GM04504 (cell line): ENCODE measurements at regions not wholly inside any gene's neighbourhood (a gene's known extent, or its start where the extent isn't known, plus 50 kb on each side); places are given as distances from the start of the nearest gene placed in this dataset.

Experiments
- DNase-seq: peaks from one replicate; pipeline ENCODE4 v3.0.0-alpha.2; 2012; ENCODE audit warnings: low read depth

DNA sequence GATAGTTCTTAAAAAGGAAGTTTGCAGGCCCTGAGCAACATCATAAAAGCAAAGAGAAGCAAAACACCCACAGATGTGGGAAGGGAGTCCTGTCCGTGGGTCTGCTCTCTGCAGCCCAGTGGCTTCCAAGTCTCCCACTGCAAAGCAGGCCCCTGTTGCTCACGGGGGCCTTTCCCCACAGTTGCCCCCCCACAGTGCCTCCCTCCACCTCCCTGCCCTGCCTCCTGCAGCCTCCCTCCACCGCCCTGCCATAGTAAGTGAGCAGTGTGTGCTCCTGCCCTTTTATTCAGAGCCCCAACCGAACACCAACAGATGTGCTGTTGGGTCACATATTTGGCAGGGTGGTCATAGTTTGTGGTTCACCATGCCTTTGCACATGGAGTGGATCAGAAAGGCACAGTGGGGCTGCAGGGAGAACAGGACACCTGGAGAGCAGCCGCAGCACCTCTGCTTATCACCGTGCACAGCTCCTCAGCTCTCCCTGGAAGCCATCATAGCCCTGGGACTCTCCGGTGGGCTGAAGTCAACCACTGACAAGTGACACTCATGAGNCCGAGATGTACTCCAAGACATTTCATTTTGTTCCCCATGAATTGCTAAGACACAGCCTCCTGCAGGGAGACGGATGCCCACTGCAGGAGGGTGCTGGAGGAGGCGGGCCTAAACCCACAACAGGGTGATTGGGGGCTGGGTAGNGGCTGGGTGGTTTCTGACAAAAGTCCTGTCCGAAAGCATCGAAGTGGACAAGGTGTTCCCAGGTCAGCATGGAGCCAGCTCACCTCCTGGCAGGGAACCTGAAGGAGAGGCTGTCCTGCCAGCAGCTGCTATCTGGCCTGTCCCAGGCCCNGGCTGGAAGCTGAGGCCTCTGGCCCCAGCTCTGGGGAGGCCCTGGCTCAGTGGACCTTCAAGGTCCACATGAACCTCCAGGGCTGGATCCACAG is 278.9 kb downstream of the GADD45G start:
- DNase-seq = no peak

- no peak for DNase-seq
Measured at GRCh38 chr9:89884356-89885083, 279.7 kb downstream of the GADD45G start.

DNA sequence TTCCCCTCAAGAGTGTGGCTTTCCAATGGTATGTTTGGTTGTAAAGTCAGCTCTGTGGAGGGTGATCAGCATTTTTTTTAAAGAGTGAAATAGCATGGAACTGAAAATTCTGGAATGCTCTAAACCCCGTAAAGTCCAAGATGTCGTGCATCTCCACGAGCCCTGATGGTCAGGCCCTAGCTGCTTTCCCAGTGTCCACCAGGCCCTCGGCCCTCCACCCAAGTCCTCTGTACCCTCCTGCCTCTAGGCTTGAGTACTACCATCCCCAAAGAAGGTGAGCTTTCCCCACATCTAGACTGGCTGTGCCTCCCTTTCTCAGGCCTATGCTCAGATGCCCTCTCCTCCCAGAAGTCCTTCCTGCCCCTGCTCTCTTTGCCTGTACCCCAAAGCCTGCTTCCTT is 280.3 kb downstream of the GADD45G start:
- DNase-seq = no peak

GRCh38 chr9:89886281-89886700 is 281.5 kb downstream of the GADD45G start:
- DNase-seq = no peak

DNA sequence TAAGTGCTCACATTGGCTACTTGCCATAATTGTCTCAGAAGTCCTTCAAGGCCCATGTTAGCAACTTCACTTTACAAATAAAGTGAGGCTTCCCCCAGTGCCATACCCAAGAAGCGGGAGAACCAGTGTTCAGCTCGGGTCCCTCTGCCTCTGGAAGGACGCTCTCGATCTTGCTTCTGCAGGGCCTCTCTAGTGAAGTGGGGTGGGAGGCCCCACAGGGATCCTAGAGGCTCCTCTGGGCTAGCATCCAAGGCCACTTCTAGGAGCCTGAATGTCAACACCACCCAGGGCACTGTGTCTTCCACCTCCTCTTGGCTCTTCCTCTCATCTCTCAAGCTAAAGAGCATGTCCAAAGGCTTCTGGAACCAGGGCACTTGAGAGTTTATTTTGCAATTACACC is 282.5 kb downstream of the GADD45G start:
- no peak for DNase-seq

DNA sequence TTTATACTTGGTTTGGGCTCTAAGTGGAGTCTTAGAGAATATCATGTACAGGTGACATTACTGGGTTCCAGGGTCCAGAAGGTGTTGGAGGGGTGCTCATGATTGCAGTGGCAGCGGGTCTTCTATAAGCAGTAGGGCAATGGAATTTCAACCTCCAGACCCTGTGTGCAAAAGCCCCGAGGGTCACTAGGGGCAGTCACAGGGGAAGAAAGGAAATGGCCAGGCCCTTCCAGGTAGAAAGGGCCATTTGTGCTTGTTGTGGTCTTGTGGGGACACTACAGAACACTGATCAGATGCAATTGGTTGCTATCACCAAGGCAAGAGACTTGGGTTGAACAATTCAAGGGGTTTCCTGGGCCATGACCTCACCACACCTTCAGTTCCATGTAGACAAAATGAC is 283.4 kb downstream of the GADD45G start:
- DNase-seq = no peak

DNA sequence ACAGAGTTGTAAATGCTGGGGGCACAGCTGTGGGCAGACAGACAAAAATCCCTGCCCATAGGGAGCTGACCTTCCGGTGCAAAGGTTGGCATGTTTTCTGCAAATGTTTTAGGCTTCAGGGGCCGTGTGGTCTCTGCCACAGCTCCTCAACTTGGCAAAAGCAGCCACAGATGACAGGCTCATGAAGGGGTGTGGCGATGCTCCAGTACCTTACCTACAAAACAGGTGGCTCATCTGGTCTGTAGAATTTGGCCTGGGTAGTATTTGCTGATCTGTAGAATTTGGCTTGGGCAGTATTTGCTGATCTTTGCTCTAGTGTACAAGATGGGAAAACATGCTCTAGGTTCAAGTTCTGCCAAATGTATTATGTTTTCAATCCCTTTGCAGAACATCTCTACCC is 283.9 kb downstream of the GADD45G start:
- DNase-seq = no peak

- DNase-seq = no peak
Measured at GRCh38 chr9:89889865-89890264, 285.1 kb downstream of the GADD45G start.

DNA sequence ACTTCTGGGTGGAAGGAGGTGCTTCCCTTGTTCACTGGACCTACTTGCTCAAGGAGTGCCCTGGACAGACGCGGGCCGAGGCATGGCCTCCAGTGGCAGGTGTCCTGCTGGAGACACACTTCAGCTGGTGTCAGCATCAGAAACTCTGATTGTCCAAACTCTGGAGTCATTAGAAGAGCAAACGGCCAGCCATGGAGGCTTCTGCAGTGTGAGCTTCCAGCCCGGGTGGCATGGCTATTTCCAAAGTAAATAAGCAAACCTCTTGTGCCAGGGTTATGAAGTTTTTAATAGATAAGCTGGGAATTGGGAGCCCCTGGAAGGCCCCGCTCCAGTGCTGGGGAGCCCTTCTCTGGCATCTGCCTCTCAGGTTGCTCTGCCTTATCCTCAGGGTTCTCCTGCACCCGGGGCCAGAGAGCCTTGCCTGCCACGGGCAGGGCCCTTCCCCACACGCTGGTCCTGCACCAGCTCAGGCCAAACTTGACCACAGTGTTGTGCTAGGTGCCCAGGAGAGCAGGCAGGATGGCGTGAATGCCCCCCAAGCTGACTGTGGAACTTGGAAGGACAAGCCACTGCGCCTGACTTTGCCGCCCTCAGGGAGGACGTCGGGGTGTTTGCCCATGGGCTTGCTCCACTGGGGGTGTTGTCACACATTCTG is 285.6 kb downstream of the GADD45G start:
- DNase-seq = no peak

GRCh38 chr9:89891221-89891590 is 286.4 kb downstream of the GADD45G start:
- no peak for DNase-seq

DNA sequence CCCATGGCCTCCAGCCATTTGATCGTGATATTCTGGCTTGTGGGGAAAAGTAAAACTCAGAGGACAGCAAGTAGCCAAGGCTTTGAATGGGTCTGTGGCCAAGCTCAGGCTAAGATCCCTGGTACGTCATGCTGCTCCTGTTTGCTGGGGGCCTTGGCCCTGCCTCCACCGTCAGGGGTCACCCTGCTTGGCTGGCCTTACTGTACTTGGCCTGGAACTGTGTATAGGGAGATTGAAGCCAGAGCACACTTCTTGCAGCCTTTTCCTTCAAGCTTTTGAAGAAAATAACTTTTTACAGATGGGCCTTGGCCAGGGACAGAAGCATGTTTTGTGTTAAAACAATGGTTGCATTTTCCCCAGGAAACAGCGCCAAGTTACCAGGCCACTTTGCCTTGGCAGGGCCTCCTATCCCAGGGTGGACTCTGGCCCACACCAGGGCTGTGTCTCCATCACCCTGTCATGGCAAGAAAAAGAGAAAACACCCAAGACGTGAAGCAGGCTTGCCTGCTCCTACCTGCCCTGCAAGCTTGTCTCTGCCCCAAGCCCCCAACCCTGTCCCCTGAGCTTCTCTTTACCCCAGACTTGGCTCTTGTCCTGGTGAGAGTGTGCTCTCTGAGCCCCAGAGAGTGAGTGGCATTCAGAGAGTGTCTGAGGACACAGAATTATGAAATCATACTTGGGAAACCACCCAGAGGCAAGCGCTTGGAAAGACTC is 286.9 kb downstream of the GADD45G start:
- no peak for DNase-seq

- no peak for DNase-seq
Measured at GRCh38 chr9:89892920-89893319, 288.1 kb downstream of the GADD45G start.

DNA sequence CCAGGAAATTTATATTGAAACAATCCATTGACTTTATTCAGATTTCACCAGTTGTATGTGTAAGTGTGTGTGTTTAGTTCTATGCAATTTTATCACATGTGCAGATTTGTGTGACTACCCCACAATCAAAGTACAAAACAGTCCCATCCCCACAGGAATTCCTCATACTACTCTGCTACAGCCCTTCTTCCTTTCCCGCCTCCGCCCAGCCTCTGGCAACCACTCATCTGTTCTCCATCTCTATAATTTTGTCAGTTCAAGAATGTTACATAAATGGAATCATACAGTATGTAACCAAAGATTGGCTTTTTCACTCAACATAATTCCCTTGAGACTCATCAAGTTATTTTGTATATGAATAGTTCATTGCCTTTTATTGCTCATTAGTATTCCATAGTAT is 289.1 kb downstream of the GADD45G start:
- no peak for DNase-seq

- no peak for DNase-seq
Measured at GRCh38 chr9:89896806-89897340, 292.1 kb downstream of the GADD45G start.

GRCh38 chr9:89899573-89899972 is 294.8 kb downstream of the GADD45G start:
- DNase-seq = no peak

- DNase-seq = no peak
Measured at GRCh38 chr9:89901920-89902319, 297.1 kb downstream of the GADD45G start.

GRCh38 chr9:89902450-89903140 is 297.8 kb downstream of the GADD45G start:
- DNase-seq = peak; percentile 39

GRCh38 chr9:89903141-89903475 is 298.3 kb downstream of the GADD45G start:
- no peak for DNase-seq

DNA sequence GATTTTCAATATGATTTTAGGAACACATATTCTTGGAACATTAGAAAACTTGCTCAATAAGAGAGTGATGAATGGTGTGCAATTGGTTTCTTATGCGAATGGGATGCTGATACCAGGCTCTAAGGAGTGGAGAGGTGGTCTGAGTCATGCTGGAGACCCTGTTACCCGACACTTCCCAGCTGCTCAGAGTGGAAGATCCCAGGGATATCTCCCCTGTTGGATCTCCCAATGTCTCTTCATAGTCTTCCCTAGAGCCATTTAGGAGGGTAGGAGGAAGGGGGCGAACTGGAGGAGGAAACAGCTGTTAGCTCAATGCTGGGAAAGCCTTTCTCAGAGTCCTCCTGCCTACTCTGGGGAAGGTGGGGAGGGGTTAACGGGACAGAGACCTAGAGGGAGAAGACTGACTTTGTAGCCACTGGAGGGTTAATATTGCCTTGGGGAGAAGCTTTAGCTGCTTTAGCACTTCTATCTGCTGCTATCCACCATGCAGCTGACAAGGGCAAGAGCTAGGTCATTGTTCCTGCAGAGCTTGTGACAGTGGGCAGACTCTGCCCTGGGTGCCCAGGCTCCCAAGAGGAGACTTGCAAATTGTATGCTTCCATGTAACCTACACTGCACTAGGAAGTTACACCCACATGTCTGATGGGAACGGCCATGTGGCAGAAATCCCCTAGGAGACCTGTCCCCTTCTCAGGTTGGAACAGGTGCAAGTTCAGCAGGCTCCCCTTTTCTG is 301.0 kb downstream of the GADD45G start:
- no peak for DNase-seq

- DNase-seq = no peak
Measured at GRCh38 chr9:89911721-89912604, 307.2 kb downstream of the GADD45G start.
